Adrenal gland (tissue), 9 donors: ENCODE measurements at regions not wholly inside any gene's neighbourhood (a gene's known extent, or its start where the extent isn't known, plus 50 kb on each side); places are given as distances from the start of the nearest gene placed in this dataset.
A peak's percentile ranks its signal among the peaks of the same experiment; 100 is the strongest.

Experiments
- DNase-seq, 7 donors: peaks; one replicate each; pipeline ENCODE4 v3.0.0-alpha.2; 2019 to 2020
- H3K27ac ChIP-seq, 5 donors: fragments of 200-600 bp; sonication (generic) in 4 of 5; 1 replicate in 3 of 5; 2 replicates in 2 of 5; pipeline versions ENCODE4 v1.5.1 to v1.8.0; 2016 to 2020; ENCODE audit warnings: mild to moderate bottlenecking in 1 of 5
- H3K27me3 ChIP-seq: fragments of 200-600 bp; 2 replicates; pipeline ENCODE4 v1.8.0; 2021
- H3K36me3 ChIP-seq, 2 donors: fragments of 200-600 bp; replicated peaks in 1 of 2; 1 replicate in 1 of 2; 2 replicates in 1 of 2; pipeline versions ENCODE4 v1.5.1 to v1.8.0; 2018 to 2022
- H3K4me1 ChIP-seq, 2 donors: fragments of 200-600 bp; replicated peaks in 1 of 2; 1 replicate in 1 of 2; 2 replicates in 1 of 2; pipeline versions ENCODE4 v1.5.1 to v1.8.0; 2018 to 2021
- H3K4me3 ChIP-seq, 4 donors: fragments of 200-600 bp; sonication (generic) in 3 of 4; one replicate each; pipeline ENCODE4 v1.5.1; 2016 to 2018
- H3K9me3 ChIP-seq, 3 donors: fragments of 200-600 bp; sonication (generic) in 1 of 3; replicated peaks in 1 of 3; 1 replicate in 2 of 3; 2 replicates in 1 of 3; pipeline versions ENCODE4 v1.5.1 to v1.8.0; 2016 to 2021
- POLR2A ChIP-seq, 2 donors: fragments of 450-650 bp; IDR thresholded peaks; one replicate each; pipeline ENCODE4 v1.6.1; 2017; ENCODE audit warnings: antibody characterized with exemption in 2 of 2, mild to moderate bottlenecking in 2 of 2, moderate library complexity in 1 of 2
- WGBS, 4 donors: extraction: QIAGEN DNeasy Blood & Tissue Kit in 2 of 4; methylation state at CpG; one replicate each; pipeline versions ENCODE4 v1.1.5 to v1.1.7; 2013 to 2017; 5-methylcytosine and 5-hydroxymethylcytosine counted together
- intact Hi-C, 2 donors: fragments of 100-400 bp; cut with DNase I; formaldehyde crosslinking; loops; one replicate each; pipeline versions ENCODE4 v1.14.1 to v1.15.0; 2022 to 2023
- TF ChIP-seq, protein P1 (sequence below), 6 experiments: fragments of 450-650 bp in 4 of 6; fragments of 200-600 bp in 2 of 6; sonication (generic) in 1 of 6; IDR thresholded peaks; 1 replicate in 5 of 6; 2 replicates in 1 of 6; pipeline versions ENCODE4 v1.5.1 to v1.8.0; 2016 to 2021; ENCODE audit warnings: antibody characterized with exemption in 6 of 6, mild to moderate bottlenecking in 2 of 6, moderate library complexity in 1 of 6
- donor health status: healthy with polysubstance abuse.
- donor health status: Bipolar disorder and iron deficiency.
- donor health status: DM: yes; HTN: yes; CAD: no.
- donor health status: DM: no; HTN: no; CAD: no.
- donor health status: DM: no; HTN: no; CAD: no.

DNA sequence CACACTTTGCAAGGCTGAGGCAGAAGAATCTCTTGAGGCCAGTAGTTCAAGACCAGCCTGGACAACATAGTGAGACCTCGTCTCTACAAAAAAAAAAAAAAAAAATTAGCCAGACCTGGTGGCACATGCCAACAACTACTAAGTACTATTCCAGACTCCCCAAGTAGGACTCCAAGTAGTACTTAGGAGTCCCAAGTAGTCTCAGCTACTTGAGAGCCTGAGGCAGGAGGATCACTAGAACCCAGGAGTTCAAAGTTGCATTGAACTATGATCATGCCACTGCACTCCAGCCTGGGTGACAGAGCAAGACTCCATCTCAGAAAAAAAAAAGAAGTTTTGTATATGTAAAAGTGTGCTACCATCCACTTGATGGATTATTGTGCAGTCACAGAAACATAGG, 486.6 kb downstream of the SOX2 start:
- H3K4me3 ChIP-seq: no peak overlapping the region
- TF ChIP-seq POLR2A (IDR thresholded peaks at IDR 0.05): no peak
- TF ChIP-seq, protein P1, sequence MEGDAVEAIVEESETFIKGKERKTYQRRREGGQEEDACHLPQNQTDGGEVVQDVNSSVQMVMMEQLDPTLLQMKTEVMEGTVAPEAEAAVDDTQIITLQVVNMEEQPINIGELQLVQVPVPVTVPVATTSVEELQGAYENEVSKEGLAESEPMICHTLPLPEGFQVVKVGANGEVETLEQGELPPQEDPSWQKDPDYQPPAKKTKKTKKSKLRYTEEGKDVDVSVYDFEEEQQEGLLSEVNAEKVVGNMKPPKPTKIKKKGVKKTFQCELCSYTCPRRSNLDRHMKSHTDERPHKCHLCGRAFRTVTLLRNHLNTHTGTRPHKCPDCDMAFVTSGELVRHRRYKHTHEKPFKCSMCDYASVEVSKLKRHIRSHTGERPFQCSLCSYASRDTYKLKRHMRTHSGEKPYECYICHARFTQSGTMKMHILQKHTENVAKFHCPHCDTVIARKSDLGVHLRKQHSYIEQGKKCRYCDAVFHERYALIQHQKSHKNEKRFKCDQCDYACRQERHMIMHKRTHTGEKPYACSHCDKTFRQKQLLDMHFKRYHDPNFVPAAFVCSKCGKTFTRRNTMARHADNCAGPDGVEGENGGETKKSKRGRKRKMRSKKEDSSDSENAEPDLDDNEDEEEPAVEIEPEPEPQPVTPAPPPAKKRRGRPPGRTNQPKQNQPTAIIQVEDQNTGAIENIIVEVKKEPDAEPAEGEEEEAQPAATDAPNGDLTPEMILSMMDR (IDR thresholded peaks at IDR 0.05): no peak
- WGBS, 4 donors: 69 to 93% (median 82%) methylated on average over 1 of the region's 1 CpG

GRCh38 chr3:182201456-182202168, 489.9 kb downstream of the SOX2 start:
- H3K27me3 ChIP-seq: no peaks in the 10 kb centered on the region
- H3K4me3 ChIP-seq: no peak overlapping the region
- H3K27ac ChIP-seq: no peak overlapping the region
- H3K4me1 ChIP-seq: no peaks in the 10 kb centered on the region
- no peaks in the 10 kb centered on the region for H3K36me3 ChIP-seq
- intact Hi-C loops: no loop called here
- WGBS, 4 donors: 60 to 65% (median 62%) methylated on average over 11 of the region's 11 CpGs
- no peak for TF ChIP-seq POLR2A (IDR thresholded peaks at IDR 0.05)
- TF ChIP-seq, protein P1 (IDR thresholded peaks at IDR 0.05): no peak
- H3K9me3 ChIP-seq: no peaks in the 10 kb centered on the region
- no peak for DNase-seq

More for the DNA sequence above, 486.6 kb downstream of the SOX2 start:
- Histone ChIP-seq H3K4me1 (no peaks in the 10 kb centered on the region), H3K9me3 (no peaks in the 10 kb centered on the region), H3K27me3 (no peaks in the 10 kb centered on the region), H3K27ac (no peak overlapping the region), H3K36me3 (no peaks in the 10 kb centered on the region)
- intact Hi-C loops: no loop called here
- no peak for DNase-seq

DNA sequence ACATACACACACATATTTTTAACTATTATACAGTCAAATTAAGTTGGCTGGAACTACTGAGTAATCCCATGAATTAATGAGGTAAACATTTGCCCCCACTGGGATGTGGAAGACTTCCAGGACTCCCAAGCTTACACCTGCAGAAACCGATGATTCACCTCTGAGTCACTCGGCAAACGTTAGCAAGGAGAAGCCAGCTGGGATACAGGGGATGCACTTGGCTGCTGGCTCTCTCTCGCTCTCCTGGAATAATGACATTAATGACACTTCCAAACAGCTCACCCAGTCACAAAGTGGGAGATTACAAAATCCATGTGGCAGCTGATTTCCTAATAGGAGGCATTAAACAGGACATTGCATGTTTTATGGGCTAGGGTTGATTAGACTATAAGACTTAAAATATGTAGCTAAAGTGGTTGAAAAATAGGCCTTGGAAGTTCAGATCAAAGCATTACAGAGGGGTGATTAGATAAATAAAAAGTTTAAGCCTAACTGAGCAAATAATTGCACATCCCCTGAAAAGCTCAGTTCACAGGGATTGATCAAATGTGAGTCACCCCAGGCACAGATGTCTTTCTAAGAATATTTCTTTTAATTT, 500.9 kb downstream of the SOX2 start:
- Histone ChIP-seq H3K36me3 (no peaks in the 10 kb centered on the region), H3K9me3 (no peaks in the 10 kb centered on the region), H3K4me3 (no peak overlapping the region), H3K27me3 (no peaks in the 10 kb centered on the region), H3K27ac (no peak overlapping the region), H3K4me1 (no peaks in the 10 kb centered on the region)
- no peak for TF ChIP-seq POLR2A (IDR thresholded peaks at IDR 0.05)
- TF ChIP-seq, protein P1 (IDR thresholded peaks at IDR 0.05): no peak
- intact Hi-C loops: no loop called here
- DNase-seq: peak; percentile 9 to 75 (median 27)
- WGBS, 4 donors: 29 to 65% (median 47%) methylated on average over 2 to 4 of the region's 4 CpGs

DNA sequence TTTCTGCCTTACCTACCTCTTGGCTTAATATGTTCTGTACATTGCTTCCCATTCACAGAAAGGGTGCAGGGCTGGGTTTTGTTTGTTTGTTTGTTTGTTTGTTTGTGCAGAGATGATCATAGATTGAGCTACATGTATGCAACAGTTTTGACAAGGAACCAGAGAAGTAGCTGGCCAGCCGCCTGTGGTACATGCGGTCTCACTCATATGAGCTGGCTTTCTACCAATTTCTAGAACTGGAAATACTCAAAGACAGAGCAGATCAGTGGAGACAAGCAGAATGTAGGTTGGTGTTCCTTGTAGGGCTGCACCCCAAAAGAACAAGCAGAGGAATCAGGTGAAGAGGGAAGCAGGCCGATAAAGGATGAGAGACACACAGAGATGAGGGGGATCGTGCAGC, 502.7 kb downstream of the SOX2 start:
- Histone ChIP-seq H3K4me3 (no peak overlapping the region), H3K9me3 (no peaks in the 10 kb centered on the region), H3K27ac (no peak overlapping the region), H3K36me3 (no peaks in the 10 kb centered on the region), H3K4me1 (no peaks in the 10 kb centered on the region), H3K27me3 (no peaks in the 10 kb centered on the region)
- TF ChIP-seq, protein P1 (IDR thresholded peaks at IDR 0.05): no peak
- TF ChIP-seq POLR2A (IDR thresholded peaks at IDR 0.05): no peak
- intact Hi-C loops: no loop called here
- 81 to 87% (median 84%) methylated on average over 4 of the region's 4 CpGs for WGBS, 4 donors
- DNase-seq: no peak
